Muscle layer of duodenum (tissue), 2 donors: ENCODE measurements at regions not wholly inside any gene's neighbourhood (a gene's known extent, or its start where the extent isn't known, plus 50 kb on each side); places are given as distances from the start of the nearest gene placed in this dataset.
"Not testable (repeated sequence)": the region's sequence is repeated elsewhere in the genome, so short reads cannot be mapped to it uniquely, and the experiment has no call there.

Source experiments
- H3K27ac ChIP-seq: one replicate; pipeline ENCODE4 v1.7.0; 2013; ENCODE audit warnings: mild to moderate bottlenecking, low read length
- H3K27me3 ChIP-seq: one replicate; pipeline ENCODE4 v1.7.0; 2013; ENCODE audit warnings: low read depth, mild to moderate bottlenecking, control low read depth, low read length
- H3K36me3 ChIP-seq, 2 donors: one replicate each; pipeline ENCODE4 v1.7.0; 2013; ENCODE audit warnings: low read length in 2 of 2, control low read depth in 1 of 2, mild to moderate bottlenecking in 1 of 2; ENCODE audit not compliant: insufficient read depth in 2 of 2, control insufficient read depth in 1 of 2
- H3K4me1 ChIP-seq, 2 donors: one replicate each; pipeline ENCODE4 v1.7.0; 2013; ENCODE audit warnings: low read length in 2 of 2, mild to moderate bottlenecking in 2 of 2, control low read depth in 1 of 2, moderate library complexity in 1 of 2; ENCODE audit not compliant: insufficient read depth in 2 of 2, control insufficient read depth in 1 of 2
- H3K4me3 ChIP-seq, 2 donors: one replicate each; pipeline ENCODE4 v1.7.0; 2013; ENCODE audit warnings: low read length in 2 of 2, low read depth in 1 of 2, mild to moderate bottlenecking in 1 of 2
- H3K9me3 ChIP-seq, 2 donors: one replicate each; pipeline ENCODE4 v1.7.0; 2013; ENCODE audit warnings: low read length in 2 of 2, control low read depth in 1 of 2, mild to moderate bottlenecking in 1 of 2; ENCODE audit not compliant: control insufficient read depth in 1 of 2
- donor health status: healthy.

- no peak overlapping the region for H3K4me3 ChIP-seq
- H3K27ac ChIP-seq, result no peak overlapping the region
- no peaks in the 10 kb centered on the region for H3K27me3 ChIP-seq
- peaks cover 3 to 17% of the 10 kb centered on the region in 2 donors for H3K9me3 ChIP-seq
- no peaks in the 10 kb centered on the region for H3K36me3 ChIP-seq
- H3K4me1 ChIP-seq, result no peaks in the 10 kb centered on the region
Observed at GRCh38 chr16:58801838-58802237, 67.7 kb upstream of the GOT2 start.

GRCh38 chr16:58797137-58797801 is 63.2 kb upstream of the GOT2 start:
- H3K36me3 ChIP-seq, result no peaks in the 10 kb centered on the region
- H3K9me3 ChIP-seq, result peaks cover 3 to 12% of the 10 kb centered on the region in 2 donors
- H3K4me3 ChIP-seq, result no peak overlapping the region
- H3K27me3 ChIP-seq, result no peaks in the 10 kb centered on the region
- H3K4me1 ChIP-seq, result no peaks in the 10 kb centered on the region
- no peak overlapping the region for H3K27ac ChIP-seq

- H3K36me3 ChIP-seq, result no peaks in the 10 kb centered on the region
- no peaks in the 10 kb centered on the region for H3K9me3 ChIP-seq
- no peaks in the 10 kb centered on the region for H3K4me1 ChIP-seq
- H3K27me3 ChIP-seq, result no peaks in the 10 kb centered on the region
- H3K27ac ChIP-seq, result no peak overlapping the region
- no peak overlapping the region for H3K4me3 ChIP-seq
Observed at GRCh38 chr16:58793366-58793765, 59.2 kb upstream of the GOT2 start.

- no peak overlapping the region for H3K4me3 ChIP-seq
- H3K27ac ChIP-seq, result no peak overlapping the region
- H3K27me3 ChIP-seq, result no peaks in the 10 kb centered on the region
- no peaks in the 10 kb centered on the region for H3K36me3 ChIP-seq
- H3K4me1 ChIP-seq, result no peaks in the 10 kb centered on the region
- H3K9me3 ChIP-seq, result no peaks in the 10 kb centered on the region
Observed at GRCh38 chr16:58792188-58792587, 58.1 kb upstream of the GOT2 start.

- not testable (repeated sequence) for H3K4me3 ChIP-seq, H3K9me3 ChIP-seq, H3K4me1 ChIP-seq, H3K27ac ChIP-seq, H3K27me3 ChIP-seq, H3K36me3 ChIP-seq
Observed at GRCh38 chr16:58790816-58791557, 56.9 kb upstream of the GOT2 start.

GRCh38 chr16:58789351-58789750 is 55.2 kb upstream of the GOT2 start:
- Histone ChIP-seq H3K36me3 (no peaks in the 10 kb centered on the region), H3K27me3 (no peaks in the 10 kb centered on the region), H3K4me1 (no peaks in the 10 kb centered on the region)

More at GRCh38 chr16:58789351-58789750, 55.2 kb upstream of the GOT2 start:
- Histone ChIP-seq H3K9me3 (no peaks in the 10 kb centered on the region), H3K27ac (no peak overlapping the region), H3K4me3 (no peak overlapping the region)
